ENCODE measurements at regions not wholly inside any gene's neighbourhood (a gene's known extent, or its start where the extent isn't known, plus 50 kb on each side); places are given as distances from the start of the nearest gene placed in this dataset.
A peak's percentile ranks its signal among the peaks of the same experiment; 100 is the strongest.
"Not testable (repeated sequence)": the region's sequence is repeated elsewhere in the genome, so short reads cannot be mapped to it uniquely, and the experiment has no call there.

- Histone ChIP-seq H3K9me3 (no peaks in the 10 kb centered on the region), H3K36me3 (no peaks in the 10 kb centered on the region), H3K4me3 (no peak overlapping the region), H3K27me3 (no peaks in the 10 kb centered on the region), H3K4me1 (no peaks in the 10 kb centered on the region), H3K27ac (no peak overlapping the region)
- no peak for ATAC-seq
- intact Hi-C loops (cut with DNase I): no loop called here
- no peak for TF ChIP-seq CTCF (IDR thresholded peaks at IDR 0.05)
- FAIRE-seq: peak; percentile 23
- no peak for DNase-seq
- WGBS, 2 donors: 61 to 91% methylated on average over 1 of the region's 1 CpG
These were observed 497.7 kb upstream of the TBL1XR1 start for GRCh38 chr3:177694951-177695350.

- no peak for TF ChIP-seq CTCF (IDR thresholded peaks at IDR 0.05)
- Histone ChIP-seq H3K4me1 (no peaks in the 10 kb centered on the region), H3K36me3 (no peaks in the 10 kb centered on the region), H3K27me3 (no peaks in the 10 kb centered on the region), H3K27ac (no peak overlapping the region), H3K4me3 (no peak overlapping the region), H3K9me3 (no peaks in the 10 kb centered on the region)
- intact Hi-C loops (cut with DNase I): no loop called here
- WGBS, 2 donors: 85 to 88% methylated on average over 7 of the region's 7 CpGs
- FAIRE-seq: no peak
- no peak for DNase-seq
- no peak for ATAC-seq
These were observed 502.8 kb upstream of the TBL1XR1 start for GRCh38 chr3:177700117-177700516.

- 75 to 86% methylated on average over 3 of the region's 3 CpGs for WGBS, 2 donors
- intact Hi-C loops (cut with DNase I): no loop called here
- no peak overlapping the region for H3K4me3 ChIP-seq
- no peaks in the 10 kb centered on the region for H3K27me3 ChIP-seq
- H3K4me1 ChIP-seq: no peaks in the 10 kb centered on the region
- no peak for DNase-seq
- no peak overlapping the region for H3K27ac ChIP-seq
- no peak for ATAC-seq
- H3K9me3 ChIP-seq: no peaks in the 10 kb centered on the region
- FAIRE-seq: no peak
- H3K36me3 ChIP-seq: no peaks in the 10 kb centered on the region
- TF ChIP-seq CTCF (IDR thresholded peaks at IDR 0.05): no peak
These were observed 506.5 kb upstream of the TBL1XR1 start for GRCh38 chr3:177703788-177704187.

GRCh38 chr3:177705976-177706823 lies 508.9 kb upstream of the TBL1XR1 start:
- Histone ChIP-seq H3K4me1 (no peaks in the 10 kb centered on the region), H3K9me3 (no peaks in the 10 kb centered on the region), H3K4me3 (no peak overlapping the region), H3K36me3 (no peaks in the 10 kb centered on the region), H3K27me3 (no peaks in the 10 kb centered on the region), H3K27ac (no peak overlapping the region)
- no peak for TF ChIP-seq CTCF (IDR thresholded peaks at IDR 0.05)
- no peak for DNase-seq
- FAIRE-seq: no peak
- intact Hi-C loops (cut with DNase I): no loop called here
- peak in 2 of 4 donors; percentile 25 to 30 for ATAC-seq
- 62 to 63% methylated on average over 4 of the region's 4 CpGs for WGBS, 2 donors

- 83 to 90% methylated on average over 7 of the region's 7 CpGs for WGBS, 2 donors
- ATAC-seq; H3K27ac ChIP-seq; H3K36me3 ChIP-seq; H3K4me3 ChIP-seq; intact Hi-C loops (cut with DNase I); DNase-seq; H3K4me1 ChIP-seq; H3K27me3 ChIP-seq; FAIRE-seq; H3K9me3 ChIP-seq: not testable (repeated sequence)
These were observed 512.2 kb upstream of the TBL1XR1 start for GRCh38 chr3:177709470-177709869.

All from pancreas (tissue), 10 donors.